ENCODE measurements at regions not wholly inside any gene's neighbourhood (a gene's known extent, or its start where the extent isn't known, plus 50 kb on each side); places are given as distances from the start of the nearest gene placed in this dataset.

DNA sequence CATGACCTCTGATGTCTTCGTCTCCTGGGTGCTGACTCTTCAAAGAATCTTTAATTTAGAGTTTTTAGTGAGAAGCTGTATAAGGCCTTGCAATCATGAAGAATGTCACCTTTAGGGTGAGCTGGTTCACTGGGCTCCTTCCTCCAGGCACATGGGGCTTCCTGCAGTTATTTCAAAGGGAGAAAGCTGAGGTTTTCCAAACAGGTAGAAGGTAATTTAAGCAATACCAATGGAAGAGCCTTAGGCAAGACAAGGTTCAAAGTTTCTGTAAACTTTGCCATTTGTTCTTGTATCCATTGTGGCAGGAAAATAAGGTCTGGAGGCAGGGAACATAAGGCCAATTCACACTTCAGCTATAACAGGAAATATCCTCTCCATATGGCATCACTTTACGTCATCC lies 88.0 kb upstream of the EIF5 start:
- TF ChIP-seq ISL1 (CRISPR knock-in tag; IDR thresholded peaks at IDR 0.05) (no peak), ARNTL (CRISPR knock-in tag; IDR thresholded peaks at IDR 0.05; ENCODE audit: borderline replicate concordance, low read depth) (no peak), PPARA (CRISPR knock-in tag; IDR thresholded peaks at IDR 0.05; ENCODE audit: borderline replicate concordance) (no peak), ZFP3 (CRISPR knock-in tag; IDR thresholded peaks at IDR 0.05) (no peak), ESRRG (CRISPR knock-in tag; IDR thresholded peaks at IDR 0.05) (no peak), TCF4 (CRISPR knock-in tag; IDR thresholded peaks at IDR 0.05; ENCODE audit: borderline replicate concordance) (no peak), ZC3H10 (CRISPR knock-in tag; IDR thresholded peaks at IDR 0.05) (no peak), GLIS3 (CRISPR knock-in tag; IDR thresholded peaks at IDR 0.05) (no peak), RARB (CRISPR knock-in tag; IDR thresholded peaks at IDR 0.05) (no peak)
- TF ChIP-seq, protein P1, sequence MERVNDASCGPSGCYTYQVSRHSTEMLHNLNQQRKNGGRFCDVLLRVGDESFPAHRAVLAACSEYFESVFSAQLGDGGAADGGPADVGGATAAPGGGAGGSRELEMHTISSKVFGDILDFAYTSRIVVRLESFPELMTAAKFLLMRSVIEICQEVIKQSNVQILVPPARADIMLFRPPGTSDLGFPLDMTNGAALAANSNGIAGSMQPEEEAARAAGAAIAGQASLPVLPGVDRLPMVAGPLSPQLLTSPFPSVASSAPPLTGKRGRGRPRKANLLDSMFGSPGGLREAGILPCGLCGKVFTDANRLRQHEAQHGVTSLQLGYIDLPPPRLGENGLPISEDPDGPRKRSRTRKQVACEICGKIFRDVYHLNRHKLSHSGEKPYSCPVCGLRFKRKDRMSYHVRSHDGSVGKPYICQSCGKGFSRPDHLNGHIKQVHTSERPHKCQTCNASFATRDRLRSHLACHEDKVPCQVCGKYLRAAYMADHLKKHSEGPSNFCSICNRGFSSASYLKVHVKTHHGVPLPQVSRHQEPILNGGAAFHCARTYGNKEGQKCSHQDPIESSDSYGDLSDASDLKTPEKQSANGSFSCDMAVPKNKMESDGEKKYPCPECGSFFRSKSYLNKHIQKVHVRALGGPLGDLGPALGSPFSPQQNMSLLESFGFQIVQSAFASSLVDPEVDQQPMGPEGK (CRISPR knock-in tag; IDR thresholded peaks at IDR 0.05; ENCODE audit: borderline replicate concordance): no peak
- TF ChIP-seq, protein P2, sequence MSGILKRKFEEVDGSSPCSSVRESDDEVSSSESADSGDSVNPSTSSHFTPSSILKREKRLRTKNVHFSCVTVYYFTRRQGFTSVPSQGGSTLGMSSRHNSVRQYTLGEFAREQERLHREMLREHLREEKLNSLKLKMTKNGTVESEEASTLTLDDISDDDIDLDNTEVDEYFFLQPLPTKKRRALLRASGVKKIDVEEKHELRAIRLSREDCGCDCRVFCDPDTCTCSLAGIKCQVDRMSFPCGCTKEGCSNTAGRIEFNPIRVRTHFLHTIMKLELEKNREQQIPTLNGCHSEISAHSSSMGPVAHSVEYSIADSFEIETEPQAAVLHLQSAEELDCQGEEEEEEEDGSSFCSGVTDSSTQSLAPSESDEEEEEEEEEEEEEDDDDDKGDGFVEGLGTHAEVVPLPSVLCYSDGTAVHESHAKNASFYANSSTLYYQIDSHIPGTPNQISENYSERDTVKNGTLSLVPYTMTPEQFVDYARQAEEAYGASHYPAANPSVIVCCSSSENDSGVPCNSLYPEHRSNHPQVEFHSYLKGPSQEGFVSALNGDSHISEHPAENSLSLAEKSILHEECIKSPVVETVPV (CRISPR knock-in tag; IDR thresholded peaks at IDR 0.05): no peak
- TF ChIP-seq, protein P3, sequence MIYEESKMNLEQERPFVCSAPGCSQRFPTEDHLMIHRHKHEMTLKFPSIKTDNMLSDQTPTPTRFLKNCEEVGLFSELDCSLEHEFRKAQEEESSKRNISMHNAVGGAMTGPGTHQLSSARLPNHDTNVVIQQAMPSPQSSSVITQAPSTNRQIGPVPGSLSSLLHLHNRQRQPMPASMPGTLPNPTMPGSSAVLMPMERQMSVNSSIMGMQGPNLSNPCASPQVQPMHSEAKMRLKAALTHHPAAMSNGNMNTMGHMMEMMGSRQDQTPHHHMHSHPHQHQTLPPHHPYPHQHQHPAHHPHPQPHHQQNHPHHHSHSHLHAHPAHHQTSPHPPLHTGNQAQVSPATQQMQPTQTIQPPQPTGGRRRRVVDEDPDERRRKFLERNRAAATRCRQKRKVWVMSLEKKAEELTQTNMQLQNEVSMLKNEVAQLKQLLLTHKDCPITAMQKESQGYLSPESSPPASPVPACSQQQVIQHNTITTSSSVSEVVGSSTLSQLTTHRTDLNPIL (CRISPR knock-in tag; IDR thresholded peaks at IDR 0.05; ENCODE audit: low read depth): no peak
- TF ChIP-seq, protein P4, sequence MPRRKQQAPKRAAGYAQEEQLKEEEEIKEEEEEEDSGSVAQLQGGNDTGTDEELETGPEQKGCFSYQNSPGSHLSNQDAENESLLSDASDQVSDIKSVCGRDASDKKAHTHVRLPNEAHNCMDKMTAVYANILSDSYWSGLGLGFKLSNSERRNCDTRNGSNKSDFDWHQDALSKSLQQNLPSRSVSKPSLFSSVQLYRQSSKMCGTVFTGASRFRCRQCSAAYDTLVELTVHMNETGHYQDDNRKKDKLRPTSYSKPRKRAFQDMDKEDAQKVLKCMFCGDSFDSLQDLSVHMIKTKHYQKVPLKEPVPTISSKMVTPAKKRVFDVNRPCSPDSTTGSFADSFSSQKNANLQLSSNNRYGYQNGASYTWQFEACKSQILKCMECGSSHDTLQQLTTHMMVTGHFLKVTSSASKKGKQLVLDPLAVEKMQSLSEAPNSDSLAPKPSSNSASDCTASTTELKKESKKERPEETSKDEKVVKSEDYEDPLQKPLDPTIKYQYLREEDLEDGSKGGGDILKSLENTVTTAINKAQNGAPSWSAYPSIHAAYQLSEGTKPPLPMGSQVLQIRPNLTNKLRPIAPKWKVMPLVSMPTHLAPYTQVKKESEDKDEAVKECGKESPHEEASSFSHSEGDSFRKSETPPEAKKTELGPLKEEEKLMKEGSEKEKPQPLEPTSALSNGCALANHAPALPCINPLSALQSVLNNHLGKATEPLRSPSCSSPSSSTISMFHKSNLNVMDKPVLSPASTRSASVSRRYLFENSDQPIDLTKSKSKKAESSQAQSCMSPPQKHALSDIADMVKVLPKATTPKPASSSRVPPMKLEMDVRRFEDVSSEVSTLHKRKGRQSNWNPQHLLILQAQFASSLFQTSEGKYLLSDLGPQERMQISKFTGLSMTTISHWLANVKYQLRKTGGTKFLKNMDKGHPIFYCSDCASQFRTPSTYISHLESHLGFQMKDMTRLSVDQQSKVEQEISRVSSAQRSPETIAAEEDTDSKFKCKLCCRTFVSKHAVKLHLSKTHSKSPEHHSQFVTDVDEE (CRISPR knock-in tag; IDR thresholded peaks at IDR 0.05): no peak
